Right renal pelvis (tissue), 4 donors: ENCODE measurements at regions not wholly inside any gene's neighbourhood (a gene's known extent, or its start where the extent isn't known, plus 50 kb on each side); places are given as distances from the start of the nearest gene placed in this dataset.

Experiments used
- DNase-seq, 4 donors: peaks; one replicate each; pipeline ENCODE4 v3.0.0-alpha.2; 2013; ENCODE audit warnings: low read depth in 4 of 4, low spot score in 3 of 4, missing footprints in 1 of 4

DNA sequence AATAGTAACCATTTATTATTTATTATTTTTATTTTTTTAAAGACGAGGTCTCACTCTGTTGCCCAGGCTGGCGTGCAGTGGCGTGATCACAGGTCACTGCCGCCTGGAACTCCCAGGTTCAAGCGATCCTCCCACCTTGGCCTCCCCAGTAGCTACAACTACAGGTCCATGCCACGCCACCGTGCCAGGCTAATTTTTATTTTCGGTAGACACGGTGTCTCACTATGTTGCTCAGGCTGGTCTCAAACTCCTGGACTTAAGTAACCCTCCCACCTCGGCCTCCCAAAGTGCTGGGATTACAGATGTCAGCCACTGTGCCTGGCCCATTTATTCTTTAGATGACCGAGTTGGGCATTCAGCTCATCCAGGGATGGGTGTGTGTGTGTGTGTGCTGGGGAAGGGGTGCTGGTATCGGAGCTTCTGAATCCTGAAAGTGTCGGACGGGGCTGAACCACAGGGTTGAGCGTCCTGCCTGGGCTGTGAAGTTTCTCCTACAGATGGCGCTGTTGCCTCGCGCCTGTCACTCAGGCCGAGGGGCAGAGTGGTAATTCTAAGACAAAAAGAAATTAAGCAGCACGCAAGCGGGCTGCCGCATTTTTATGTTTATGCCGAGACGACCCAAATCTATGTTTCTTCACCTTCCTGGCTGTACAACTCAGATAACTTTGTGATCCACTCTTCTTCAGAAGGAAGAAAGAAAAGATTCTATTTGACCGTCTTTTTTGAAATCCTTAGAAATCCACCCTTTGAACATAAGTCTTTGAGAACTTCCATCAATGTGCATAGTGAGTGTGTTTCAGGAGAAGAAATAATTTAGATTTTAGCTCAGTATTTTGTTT, 252.8 kb downstream of the CDH26 start:
- DNase-seq, result peak; percentile 25 to 70 (median 40)

DNA sequence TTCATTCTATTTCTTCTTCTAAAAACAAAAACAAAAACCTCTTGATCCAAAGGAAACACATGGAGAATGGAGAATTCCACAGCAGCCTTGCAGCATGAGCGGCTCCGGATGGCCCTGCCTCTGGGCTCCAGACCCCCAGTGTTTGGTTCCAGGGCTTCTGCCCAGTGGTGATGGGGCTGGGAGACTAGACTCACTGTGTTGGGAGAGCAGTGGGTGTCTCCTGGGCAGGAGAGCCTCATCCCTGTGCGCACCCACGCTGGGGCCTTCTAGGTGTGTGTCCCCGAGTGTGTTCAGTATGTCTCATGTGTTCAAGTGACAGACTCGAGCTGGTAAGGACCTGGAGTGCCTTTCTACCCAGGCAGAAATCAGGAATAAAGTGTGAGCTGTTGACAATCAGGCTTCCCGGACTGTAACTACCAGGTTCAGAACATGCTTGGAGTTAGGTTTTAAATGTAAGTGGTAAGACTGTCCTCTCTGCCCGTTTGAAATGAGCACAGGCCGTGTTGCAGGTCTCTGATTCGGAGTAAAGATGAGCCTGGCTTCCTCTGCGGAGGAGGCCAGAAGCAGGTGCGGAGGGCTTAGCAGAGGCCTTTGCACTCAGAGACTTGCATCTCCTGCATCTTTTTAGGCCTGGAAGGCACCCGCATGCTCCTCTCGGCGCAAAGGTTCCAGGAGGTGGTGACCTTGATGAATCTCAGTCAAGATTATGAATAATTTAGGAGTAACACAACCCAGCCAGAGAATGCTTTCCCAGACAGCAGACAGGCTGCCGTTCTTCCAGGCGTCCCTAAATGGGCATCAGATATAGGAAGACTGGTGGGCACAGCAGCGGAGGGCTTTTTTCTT, 253.6 kb downstream of the CDH26 start:
- no peak for DNase-seq

- no peak for DNase-seq
Measured at GRCh38 chr20:60212695-60213094, 254.5 kb downstream of the CDH26 start.

DNA sequence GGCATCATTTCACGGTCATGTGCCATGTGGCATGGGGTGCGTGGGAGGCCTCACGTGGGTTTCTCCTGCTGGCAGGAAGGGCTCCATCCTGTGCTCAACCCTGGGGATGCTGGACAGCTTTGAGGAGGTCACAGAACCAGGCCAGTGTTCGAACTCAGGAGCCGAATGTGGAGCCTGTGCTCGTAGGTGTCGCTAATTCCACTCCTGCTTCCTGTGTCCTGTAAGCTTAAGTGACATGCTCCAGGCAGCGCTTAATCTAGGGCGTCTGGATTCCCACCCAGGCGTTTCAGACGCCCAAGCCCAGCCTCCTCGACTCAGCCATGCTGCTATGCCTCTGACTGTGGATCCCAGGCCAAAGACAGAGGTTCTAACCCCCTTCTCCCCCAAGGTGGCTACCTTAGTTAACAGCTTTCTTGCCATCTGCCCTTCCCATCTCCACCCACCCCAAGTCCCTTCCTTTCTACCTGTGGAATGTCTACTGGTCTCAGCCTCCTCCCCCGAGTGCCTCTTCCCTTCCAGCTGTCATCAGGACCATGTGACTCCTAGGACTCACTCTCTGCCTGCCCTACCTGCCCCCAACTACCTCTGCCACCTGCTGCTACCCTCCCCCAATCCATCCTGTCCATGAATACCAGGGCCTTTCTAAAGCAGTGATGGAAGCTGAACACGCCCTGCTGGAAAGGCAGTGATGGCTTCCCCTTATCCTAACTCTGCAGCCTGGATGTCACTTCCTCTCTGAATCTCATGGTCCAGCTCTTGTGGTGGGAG, 255.1 kb downstream of the CDH26 start:
- no peak for DNase-seq

DNA sequence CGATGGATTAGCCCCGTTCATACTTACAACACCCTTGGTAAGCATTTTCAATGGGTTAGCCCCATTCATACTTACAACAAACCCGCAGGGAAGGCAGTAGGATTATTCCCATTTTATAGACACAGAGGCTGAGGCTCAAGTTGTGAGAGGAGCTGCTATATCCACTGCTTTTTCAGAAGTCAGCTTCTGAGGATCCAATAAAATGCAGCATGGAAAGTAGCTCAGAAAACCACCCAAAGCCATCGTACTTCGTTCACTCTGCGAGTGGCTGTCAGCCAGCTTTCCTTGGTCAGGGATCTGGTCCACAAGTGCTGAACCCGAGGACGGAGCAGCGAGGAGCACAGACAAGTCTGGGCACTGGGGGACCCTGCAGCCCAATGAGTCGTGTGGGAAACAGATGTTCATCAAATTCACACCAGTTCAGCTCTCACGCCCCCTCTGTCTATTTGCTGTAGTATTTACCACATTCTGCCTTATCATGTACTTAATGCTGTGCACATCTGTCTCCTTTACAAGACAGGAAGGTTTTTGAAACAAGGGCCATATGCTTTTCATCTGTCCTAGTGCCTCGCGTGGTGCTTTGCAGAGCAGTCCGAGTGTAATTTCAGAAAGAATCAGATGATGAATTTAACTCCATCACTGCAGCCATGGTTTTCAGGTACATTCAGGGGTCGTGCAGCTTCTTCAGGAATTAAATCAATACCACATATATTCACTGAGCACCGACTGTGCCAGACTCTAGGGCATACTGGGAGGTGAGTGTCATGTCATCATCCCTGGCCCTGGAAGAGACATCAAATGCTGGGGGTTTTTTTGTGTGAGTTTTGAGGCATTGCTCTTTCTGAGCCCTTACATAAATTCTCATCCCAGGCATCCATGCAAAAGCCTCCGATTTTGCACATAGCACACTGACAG, 256.9 kb downstream of the CDH26 start:
- DNase-seq, result no peak

DNA sequence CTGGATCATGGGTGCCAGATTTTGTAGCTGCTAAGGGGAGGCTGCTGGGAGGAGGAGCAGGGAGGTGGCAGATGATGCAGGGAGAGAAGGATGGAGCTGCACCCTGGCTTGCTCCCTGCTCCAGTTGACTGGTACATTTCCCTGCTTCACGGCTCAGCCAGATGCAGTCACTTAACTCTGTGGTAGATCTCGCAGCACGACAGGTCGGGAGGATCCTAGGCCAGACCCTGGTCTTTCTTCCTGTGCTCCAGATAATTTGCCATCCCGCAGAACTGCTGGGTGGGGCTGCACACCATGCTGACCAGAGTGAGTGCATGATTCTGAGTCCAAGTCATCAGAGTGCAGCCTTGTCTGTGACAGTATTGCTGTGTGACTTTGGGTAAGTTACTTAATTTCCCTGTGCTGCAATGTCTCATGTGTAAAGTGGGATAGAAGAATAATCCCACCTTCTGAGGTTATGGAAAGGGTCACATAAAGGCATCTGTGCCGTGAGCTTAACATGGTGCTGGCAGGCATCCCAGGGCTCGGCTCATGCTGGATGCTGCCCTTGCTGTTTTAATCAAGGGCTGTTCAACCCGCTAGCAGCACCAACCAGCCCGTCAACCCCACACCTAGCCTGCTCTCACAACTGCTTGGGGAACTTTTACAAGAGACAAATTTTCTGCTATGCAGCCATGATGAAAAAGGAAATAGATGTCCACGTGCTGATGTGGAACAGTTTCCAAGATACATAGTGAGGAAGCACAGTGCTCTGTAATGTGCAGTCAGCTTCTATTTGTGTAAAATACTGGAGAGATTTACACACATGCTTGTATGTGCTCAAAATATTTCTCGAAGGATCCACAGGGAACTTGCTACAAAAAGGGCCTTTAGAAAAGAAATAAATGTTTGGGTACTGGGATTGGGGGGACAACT, 257.9 kb downstream of the CDH26 start:
- DNase-seq, result no peak

DNA sequence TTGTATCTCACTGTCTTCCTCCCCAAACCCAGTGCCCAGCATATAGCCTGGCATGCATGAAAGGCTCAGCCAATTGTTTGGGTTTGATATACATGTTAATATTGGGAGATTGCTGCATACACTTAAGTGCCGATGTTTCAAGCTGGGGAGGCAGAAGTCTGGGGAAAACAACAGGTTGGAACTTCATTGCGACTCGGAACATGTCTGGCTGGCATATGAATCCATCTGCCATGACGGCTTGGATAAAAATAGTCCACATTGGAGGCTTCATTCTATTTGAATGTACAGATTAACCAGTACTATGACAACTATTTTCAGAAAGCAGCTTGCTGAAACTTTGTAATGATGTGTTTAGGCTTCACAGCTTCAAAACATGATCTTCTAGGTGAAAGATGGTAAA, 261.0 kb downstream of the CDH26 start:
- no peak for DNase-seq

DNA sequence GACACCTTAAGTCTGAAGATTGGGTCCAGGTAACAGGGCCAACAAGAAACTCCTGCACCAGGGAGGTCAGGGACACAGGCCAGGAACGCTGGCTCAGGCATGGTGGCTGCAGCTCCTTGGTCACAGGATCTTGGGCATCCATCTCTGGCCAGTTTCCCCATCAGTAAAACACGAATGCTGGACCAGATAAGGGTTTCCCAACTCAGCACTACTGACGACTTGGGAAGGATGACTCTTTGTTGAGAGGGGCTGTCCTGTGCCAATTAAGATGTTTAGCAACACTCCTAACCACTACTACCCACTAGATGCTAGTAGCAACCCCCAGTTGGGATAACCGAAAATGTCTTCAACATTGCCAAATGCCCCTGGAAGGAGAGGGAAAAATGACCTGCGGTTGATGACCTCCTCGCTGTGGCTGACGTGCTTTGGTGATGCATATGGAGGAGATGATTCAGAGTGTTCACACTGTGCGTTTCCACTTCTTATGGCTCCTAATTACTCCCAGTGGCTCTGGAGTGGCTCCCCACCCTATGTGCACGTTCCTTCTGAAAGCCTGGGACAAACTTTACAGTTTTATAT, 261.9 kb downstream of the CDH26 start:
- DNase-seq, result no peak

GRCh38 chr20:60220706-60221105, 262.5 kb downstream of the CDH26 start:
- no peak for DNase-seq

GRCh38 chr20:60221593-60221992, 263.4 kb downstream of the CDH26 start:
- DNase-seq, result no peak

GRCh38 chr20:60222497-60222896, 264.3 kb downstream of the CDH26 start:
- no peak for DNase-seq

GRCh38 chr20:60223174-60223573, 265.0 kb downstream of the CDH26 start:
- DNase-seq, result no peak

- no peak for DNase-seq
Measured at GRCh38 chr20:60224914-60225313, 266.7 kb downstream of the CDH26 start.

- no peak for DNase-seq
Measured at GRCh38 chr20:60228255-60228654, 270.0 kb downstream of the CDH26 start.

GRCh38 chr20:60232380-60232779, 274.2 kb downstream of the CDH26 start:
- no peak for DNase-seq

- peak in 3 of 4 donors; percentile 22 to 45 (median 33) for DNase-seq
Measured at GRCh38 chr20:60233018-60233630, 274.9 kb downstream of the CDH26 start.

GRCh38 chr20:60236613-60237012, 278.4 kb downstream of the CDH26 start:
- DNase-seq, result no peak

- no peak for DNase-seq
Measured at GRCh38 chr20:60237981-60238380, 279.8 kb downstream of the CDH26 start.
